H9 (cell line): ENCODE measurements at regions not wholly inside any gene's neighbourhood (a gene's known extent, or its start where the extent isn't known, plus 50 kb on each side); places are given as distances from the start of the nearest gene placed in this dataset.

ENCODE experiments used
- DNase-seq: peaks from one replicate; pipeline ENCODE4 v3.0.0-alpha.2; 2017
- H2AFZ ChIP-seq: one replicate; pipeline ENCODE4 v1.6.1; 2013; ENCODE audit warnings: mild to moderate bottlenecking, low read length, control low read depth, moderate library complexity
- H2AK5ac ChIP-seq: 2 replicates; pipeline ENCODE4 v1.6.1; 2013; ENCODE audit warnings: low read length, control low read depth, mixed read lengths; ENCODE audit not compliant: insufficient read length
- H2BK120ac ChIP-seq: one replicate; pipeline ENCODE4 v1.6.1; 2013; ENCODE audit warnings: low read depth, mild to moderate bottlenecking, low read length, control low read depth, inconsistent platforms; ENCODE audit not compliant: poor library complexity, severe bottlenecking
- H2BK12ac ChIP-seq: 2 replicates; pipeline ENCODE4 v1.6.1; 2013; ENCODE audit warnings: low read length, control low read depth, mixed read lengths, low read depth; ENCODE audit not compliant: insufficient read length
- H2BK15ac ChIP-seq: 2 replicates; pipeline ENCODE4 v1.6.1; 2013; ENCODE audit warnings: low read depth, low read length, control low read depth
- H2BK20ac ChIP-seq: one replicate; pipeline ENCODE4 v1.6.1; 2013; ENCODE audit warnings: low read depth, mild to moderate bottlenecking, low read length, control low read depth, inconsistent platforms; ENCODE audit not compliant: poor library complexity, severe bottlenecking
- H2BK5ac ChIP-seq: 2 replicates; pipeline ENCODE4 v1.6.1; 2013; ENCODE audit warnings: low read length, control low read depth, mixed read lengths; ENCODE audit not compliant: insufficient read length
- H3K14ac ChIP-seq: 2 replicates; pipeline ENCODE4 v1.6.1; 2013; ENCODE audit warnings: low read length, control low read depth; ENCODE audit not compliant: insufficient read depth
- H3K18ac ChIP-seq: 2 replicates; pipeline ENCODE4 v1.6.1; 2013; ENCODE audit warnings: low read depth, mild to moderate bottlenecking, mixed read lengths, low read length, control low read depth; ENCODE audit not compliant: insufficient read length
- H3K23ac ChIP-seq: 2 replicates; pipeline ENCODE4 v1.6.1; 2013; ENCODE audit warnings: low read length, control low read depth, mixed read lengths, low read depth; ENCODE audit not compliant: insufficient read length
- H3K23me2 ChIP-seq: 2 replicates; pipeline ENCODE4 v1.6.1; 2013; ENCODE audit warnings: low read depth, mild to moderate bottlenecking, mixed read lengths, low read length, control low read depth; ENCODE audit not compliant: insufficient read length, poor library complexity, severe bottlenecking
- H3K27ac ChIP-seq: 2 replicates; pipeline ENCODE4 v1.5.1; 2013; ENCODE audit warnings: low read length, control low read depth, mixed read lengths, low read depth; ENCODE audit not compliant: insufficient read length
- H3K27me3 ChIP-seq: 2 replicates; pipeline ENCODE4 v1.6.1; 2013; ENCODE audit warnings: low read length, control low read depth, inconsistent platforms; ENCODE audit not compliant: insufficient read depth
- H3K4ac ChIP-seq: 2 replicates; pipeline ENCODE4 v1.6.1; 2013; ENCODE audit warnings: low read depth, mild to moderate bottlenecking, control low read depth, inconsistent platforms, low read length, moderate library complexity
- H3K4me1 ChIP-seq: 2 replicates; pipeline ENCODE4 v1.6.1; 2013; ENCODE audit warnings: low read length, control low read depth, inconsistent platforms; ENCODE audit not compliant: insufficient read depth
- H3K4me2 ChIP-seq: 2 replicates; pipeline ENCODE4 v1.6.1; 2013; ENCODE audit warnings: low read length, control low read depth, mixed read lengths; ENCODE audit not compliant: insufficient read length, insufficient read depth
- H3K56ac ChIP-seq: 2 replicates; pipeline ENCODE4 v1.6.1; 2013; ENCODE audit warnings: low read depth, mild to moderate bottlenecking, mixed read lengths, low read length, control low read depth; ENCODE audit not compliant: insufficient read length
- H3K79me1 ChIP-seq: 2 replicates; pipeline ENCODE4 v1.6.1; 2013; ENCODE audit warnings: low read depth, mild to moderate bottlenecking, moderate library complexity, low read length, control low read depth, inconsistent platforms; ENCODE audit not compliant: insufficient read depth, poor library complexity, severe bottlenecking
- H3K79me2 ChIP-seq: 2 replicates; pipeline ENCODE4 v1.6.1; 2013; ENCODE audit warnings: low read length, control low read depth, inconsistent platforms; ENCODE audit not compliant: insufficient read depth
- H3K9ac ChIP-seq: 2 replicates; pipeline ENCODE4 v1.6.1; 2013; ENCODE audit warnings: low read length, control low read depth, mixed read lengths; ENCODE audit not compliant: insufficient read length; ENCODE audit errors: extremely low read depth
- H3K9me3 ChIP-seq: one replicate; pipeline ENCODE4 v1.6.1; 2013; ENCODE audit warnings: low read depth, low read length, inconsistent platforms; ENCODE audit not compliant: control insufficient read depth
- H3T11ph ChIP-seq: one replicate; pipeline ENCODE4 v1.6.1; 2013; ENCODE audit warnings: mild to moderate bottlenecking, low read length, control low read depth, inconsistent platforms
- H4K20me1 ChIP-seq: one replicate; pipeline ENCODE4 v1.6.1; 2013; ENCODE audit not compliant: control insufficient read depth, insufficient read length, insufficient read depth
- H4K5ac ChIP-seq: 2 replicates; pipeline ENCODE4 v1.6.1; 2013; ENCODE audit warnings: low read depth, mild to moderate bottlenecking, mixed read lengths, low read length, control low read depth; ENCODE audit not compliant: insufficient read length
- H4K8ac ChIP-seq: replicated peaks from 2 replicates; pipeline ENCODE4 v1.6.1; 2013; ENCODE audit warnings: low read length, control low read depth, mixed read lengths, low read depth; ENCODE audit not compliant: insufficient read length
- H4K91ac ChIP-seq: 2 replicates; pipeline ENCODE4 v1.6.1; 2013; ENCODE audit warnings: low read depth, mild to moderate bottlenecking, moderate library complexity, mixed read lengths, low read length, control low read depth; ENCODE audit not compliant: insufficient read length
- H3K27ac Mint-ChIP-seq, 3 experiments: 2 replicates in 2 of 3; 3 replicates in 1 of 3; pipeline ENCODE4 v1.8.0; 2020 to 2021; ENCODE audit warnings: mixed read lengths in 3 of 3, mild to moderate bottlenecking in 1 of 3, moderate library complexity in 1 of 3
- H3K27me3 Mint-ChIP-seq: 2 replicates; pipeline ENCODE4 v1.8.0; 2021; ENCODE audit warnings: low read depth, mild to moderate bottlenecking, moderate library complexity, mixed read lengths
- H3K36me3 Mint-ChIP-seq, 3 experiments: 2 replicates in 2 of 3; 3 replicates in 1 of 3; pipeline ENCODE4 v1.8.0; 2020 to 2021; ENCODE audit warnings: low read depth in 3 of 3, mixed read lengths in 3 of 3; ENCODE audit not compliant: insufficient read depth in 1 of 3
- H3K4me1 Mint-ChIP-seq, 2 experiments: 2 replicates each; pipeline ENCODE4 v1.8.0; 2020; ENCODE audit warnings: mixed read lengths in 2 of 2
- H3K4me3 Mint-ChIP-seq, 2 experiments: 2 replicates in 1 of 2; 3 replicates in 1 of 2; pipeline ENCODE4 v1.8.0; 2020 to 2021; ENCODE audit warnings: mild to moderate bottlenecking in 2 of 2, mixed read lengths in 2 of 2, moderate library complexity in 1 of 2
- H3K9me3 Mint-ChIP-seq, 2 experiments: 2 replicates in 1 of 2; 3 replicates in 1 of 2; pipeline ENCODE4 v1.8.0; 2020; ENCODE audit warnings: mild to moderate bottlenecking in 2 of 2, mixed read lengths in 2 of 2, moderate library complexity in 1 of 2
- WGBS: extraction: QIAGEN DNeasy Blood & Tissue Kit; methylation state at CpG from one replicate; pipeline ENCODE4 v1.1.7; 2013; ENCODE audit warnings: missing lambda C conversion rate, low lambda C conversion rate, mixed read lengths; ENCODE audit not compliant: insufficient read length; ENCODE audit errors: extremely low coverage; 5-methylcytosine and 5-hydroxymethylcytosine counted together
- TF ChIP-seq, protein P1 (sequence below): fragments of 200-600 bp; sonication (generic); conservative IDR thresholded peaks from 3 replicates; pipeline ENCODE4 v1.8.0; 2021; ENCODE audit warnings: antibody characterized with exemption, mild to moderate bottlenecking

GRCh38 chr10:44022203-44022602 is 362.7 kb downstream of the CXCL12 start:
- no peaks in the 10 kb centered on the region for H3K4me1 ChIP-seq
- Mint-ChIP-seq H3K9me3 (peaks cover 8 to 10% of the 10 kb centered on the region in 2 experiments; a peak in 3 of 5 replicates), H3K27ac (no peak overlapping the region), H3K4me1 (peaks cover 10 to 15% of the 10 kb centered on the region in 2 experiments), H3K27me3 (peaks cover 5% of the 10 kb centered on the region), H3K4me3 (no peak overlapping the region), H3K36me3 (no peaks in the 10 kb centered on the region; a peak in 2 of 7 replicates)
- H2BK12ac ChIP-seq, result no peak overlapping the region
- no peaks in the 10 kb centered on the region for H4K20me1 ChIP-seq
- no peak overlapping the region for H2BK5ac ChIP-seq
- H3K79me2 ChIP-seq, result no peaks in the 10 kb centered on the region
- H3T11ph ChIP-seq, result no peak overlapping the region
- H3K14ac ChIP-seq, result no peak overlapping the region
- H2BK15ac ChIP-seq, result no peak overlapping the region
- no CpG with 5 or more reads among the region's 1 CpG for WGBS
- DNase-seq, result no peak
- no peak overlapping the region for H4K91ac ChIP-seq
- no peak overlapping the region for H2AFZ ChIP-seq
- no peak overlapping the region for H2AK5ac ChIP-seq
- H3K27me3 ChIP-seq, result no peaks in the 10 kb centered on the region
- H4K8ac ChIP-seq, result no peak overlapping the region
- H3K4me2 ChIP-seq, result no peak overlapping the region
- H2BK120ac ChIP-seq, result no peak overlapping the region
- no peak overlapping the region for H3K4ac ChIP-seq
- no peak overlapping the region for H3K18ac ChIP-seq
- no peaks in the 10 kb centered on the region for H3K79me1 ChIP-seq
- no peaks in the 10 kb centered on the region for H3K9me3 ChIP-seq
- H3K23ac ChIP-seq, result no peak overlapping the region
- no peak overlapping the region for H2BK20ac ChIP-seq
- TF ChIP-seq, protein P1, sequence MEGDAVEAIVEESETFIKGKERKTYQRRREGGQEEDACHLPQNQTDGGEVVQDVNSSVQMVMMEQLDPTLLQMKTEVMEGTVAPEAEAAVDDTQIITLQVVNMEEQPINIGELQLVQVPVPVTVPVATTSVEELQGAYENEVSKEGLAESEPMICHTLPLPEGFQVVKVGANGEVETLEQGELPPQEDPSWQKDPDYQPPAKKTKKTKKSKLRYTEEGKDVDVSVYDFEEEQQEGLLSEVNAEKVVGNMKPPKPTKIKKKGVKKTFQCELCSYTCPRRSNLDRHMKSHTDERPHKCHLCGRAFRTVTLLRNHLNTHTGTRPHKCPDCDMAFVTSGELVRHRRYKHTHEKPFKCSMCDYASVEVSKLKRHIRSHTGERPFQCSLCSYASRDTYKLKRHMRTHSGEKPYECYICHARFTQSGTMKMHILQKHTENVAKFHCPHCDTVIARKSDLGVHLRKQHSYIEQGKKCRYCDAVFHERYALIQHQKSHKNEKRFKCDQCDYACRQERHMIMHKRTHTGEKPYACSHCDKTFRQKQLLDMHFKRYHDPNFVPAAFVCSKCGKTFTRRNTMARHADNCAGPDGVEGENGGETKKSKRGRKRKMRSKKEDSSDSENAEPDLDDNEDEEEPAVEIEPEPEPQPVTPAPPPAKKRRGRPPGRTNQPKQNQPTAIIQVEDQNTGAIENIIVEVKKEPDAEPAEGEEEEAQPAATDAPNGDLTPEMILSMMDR, result no peak
- H3K27ac ChIP-seq, result no peak overlapping the region
- no peaks in the 10 kb centered on the region for H3K23me2 ChIP-seq
- H3K56ac ChIP-seq, result no peak overlapping the region
- no peak overlapping the region for H4K5ac ChIP-seq
- no peak overlapping the region for H3K9ac ChIP-seq
